Small intestine (tissue), 7 donors: ENCODE measurements at regions not wholly inside any gene's neighbourhood (a gene's known extent, or its start where the extent isn't known, plus 50 kb on each side); places are given as distances from the start of the nearest gene placed in this dataset.

Experiments used
- DNase-seq, 2 donors: peaks; one replicate each; pipeline versions ENCODE4 v3.0.0 to v3.0.0-alpha.2; 2013
- FAIRE-seq: peaks from 2 replicates; lab custom pipeline; 2012; peaks lifted over from hg19 to GRCh38; lab: Jason Lieb, UNC
- H3K27ac ChIP-seq, 3 donors: one replicate each; pipeline ENCODE4 v1.5.1; 2013; ENCODE audit warnings: low read length in 2 of 3, mild to moderate bottlenecking in 2 of 3, control low read depth in 1 of 3, inconsistent platforms in 1 of 3, low read depth in 1 of 3, moderate library complexity in 1 of 3
- H3K27me3 ChIP-seq, 3 donors: one replicate each; pipeline ENCODE4 v1.6.1; 2013; ENCODE audit warnings: low read length in 3 of 3, inconsistent platforms in 1 of 3; ENCODE audit not compliant: control insufficient read depth in 3 of 3, insufficient read depth in 3 of 3
- H3K36me3 ChIP-seq, 3 donors: one replicate each; pipeline ENCODE4 v1.6.1; 2013; ENCODE audit warnings: low read length in 3 of 3, inconsistent platforms in 1 of 3, low read depth in 1 of 3, mild to moderate bottlenecking in 1 of 3, moderate library complexity in 1 of 3; ENCODE audit not compliant: control insufficient read depth in 3 of 3, insufficient read depth in 2 of 3
- H3K4me1 ChIP-seq, 3 donors: one replicate each; pipeline ENCODE4 v1.6.1; 2013; ENCODE audit warnings: low read length in 2 of 3, inconsistent platforms in 1 of 3, low read depth in 1 of 3, mild to moderate bottlenecking in 1 of 3, moderate library complexity in 1 of 3; ENCODE audit not compliant: control insufficient read depth in 3 of 3, insufficient read depth in 2 of 3
- H3K4me3 ChIP-seq, 3 donors: one replicate each; pipeline ENCODE4 v1.5.1; 2013; ENCODE audit warnings: low read length in 3 of 3, control low read depth in 1 of 3, inconsistent platforms in 1 of 3, low read depth in 1 of 3, mild to moderate bottlenecking in 1 of 3, moderate library complexity in 1 of 3
- H3K9me3 ChIP-seq, 2 donors: one replicate each; pipeline ENCODE4 v1.6.1; 2013; ENCODE audit warnings: low read depth in 1 of 2, low read length in 1 of 2; ENCODE audit not compliant: control insufficient read depth in 2 of 2, insufficient read depth in 1 of 2
- WGBS, 3 donors: extraction: QIAGEN DNeasy Blood & Tissue Kit; methylation state at CpG; one replicate each; pipeline ENCODE4 v1.1.7; 2013; 5-methylcytosine and 5-hydroxymethylcytosine counted together
- donor health status: healthy with polysubstance abuse.
- donor health status: control.
- donor health status: control.
- donor health status: Bipolar disorder and iron deficiency.
- donor health status: healthy.

DNA sequence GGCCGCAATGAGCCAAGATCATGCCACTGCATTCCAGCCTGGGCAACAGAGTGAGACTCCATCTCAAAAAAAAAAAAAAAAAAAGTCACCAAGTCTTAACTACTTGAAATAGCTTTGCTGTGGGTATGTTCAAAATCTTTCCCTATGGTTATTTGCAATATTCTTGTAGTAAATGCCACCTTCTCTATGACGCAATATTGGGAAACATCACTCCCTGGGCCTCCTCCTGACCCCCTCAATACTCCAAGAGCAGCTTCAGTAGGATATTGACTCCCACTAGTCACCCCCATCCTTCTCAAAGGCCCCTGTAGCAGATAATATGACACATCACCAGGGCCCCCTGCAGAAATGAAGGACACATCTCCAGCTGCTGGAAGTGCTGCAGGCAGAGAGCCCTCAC is 137.8 kb downstream of the AIPL1 start:
- no peaks in the 10 kb centered on the region for H3K9me3 ChIP-seq
- no peaks in the 10 kb centered on the region for H3K4me1 ChIP-seq
- no peaks in the 10 kb centered on the region for H3K36me3 ChIP-seq
- 83 to 93% (median 92%) methylated on average over 2 of the region's 2 CpGs for WGBS, 3 donors
- no peak for DNase-seq
- H3K27me3 ChIP-seq, result no peaks in the 10 kb centered on the region
- no peak overlapping the region for H3K4me3 ChIP-seq
- no peak overlapping the region for H3K27ac ChIP-seq
- no peak for FAIRE-seq

DNA sequence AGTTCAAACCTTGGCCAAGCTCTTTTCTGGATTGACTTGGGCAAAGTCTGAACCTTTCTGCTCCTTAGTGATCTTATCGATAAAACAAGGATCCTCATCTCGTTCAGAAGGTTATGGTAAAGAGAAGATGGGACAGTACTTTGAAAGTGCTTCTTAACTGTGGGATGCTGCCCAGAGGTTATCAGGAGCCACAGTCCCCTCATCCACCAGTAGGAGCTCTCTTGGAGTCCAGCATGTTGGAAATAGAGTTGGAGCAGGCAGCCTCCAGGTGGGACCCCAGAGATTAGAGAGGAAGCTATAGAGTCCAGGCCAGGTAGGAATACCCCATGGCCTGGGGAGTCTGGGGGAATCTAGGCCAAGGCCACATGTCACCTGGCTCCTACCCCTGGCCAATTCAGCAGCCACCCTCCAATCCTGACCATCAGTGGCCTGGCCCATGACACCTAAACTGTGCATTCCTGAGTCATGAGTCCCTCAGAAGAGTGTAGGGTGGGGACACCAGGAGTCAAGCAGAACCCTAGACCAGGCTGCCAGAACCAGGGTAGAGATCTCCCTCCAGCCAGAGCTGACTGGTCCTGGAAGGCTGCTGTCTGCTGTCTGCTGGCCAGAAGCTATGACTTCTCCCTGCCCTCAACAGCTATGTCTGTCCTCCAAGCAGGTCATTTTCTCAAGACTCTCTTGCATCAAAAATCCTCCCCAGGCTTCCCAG is 144.3 kb downstream of the AIPL1 start:
- Histone ChIP-seq H3K27ac (no peak overlapping the region), H3K36me3 (no peaks in the 10 kb centered on the region)
- no peak for FAIRE-seq

DNA sequence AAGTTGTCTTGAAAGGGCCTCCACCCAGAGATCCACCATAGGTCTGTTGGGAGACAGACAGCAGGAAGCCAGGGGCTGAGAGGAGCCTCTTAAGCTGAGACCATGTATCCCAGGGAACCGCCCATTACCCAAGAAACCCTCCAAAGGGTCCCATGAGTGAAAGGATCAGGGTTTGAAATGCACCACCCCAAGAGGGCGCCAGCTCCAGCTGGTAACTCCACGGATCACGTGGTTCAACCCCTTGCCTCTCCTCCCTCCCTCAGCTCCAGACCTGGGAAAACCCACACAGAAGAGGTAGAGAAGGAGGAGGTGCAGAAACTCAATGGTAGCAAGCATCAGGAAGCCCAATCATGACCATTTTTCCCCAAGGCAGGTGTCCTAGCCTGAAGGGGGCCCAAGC is 148.7 kb downstream of the AIPL1 start:
- Histone ChIP-seq H3K9me3 (peaks cover 0 to 1% of the 10 kb centered on the region in 2 donors), H3K36me3 (no peaks in the 10 kb centered on the region), H3K27me3 (no peaks in the 10 kb centered on the region), H3K4me3 (no peak overlapping the region), H3K4me1 (no peaks in the 10 kb centered on the region), H3K27ac (no peak overlapping the region)
- WGBS, 3 donors, result 29 to 46% (median 40%) methylated on average over 4 of the region's 4 CpGs
- no peak for FAIRE-seq
- DNase-seq, result no peak

More for the DNA sequence above, 144.3 kb downstream of the AIPL1 start:
- 85 to 91% (median 87%) methylated on average over 2 of the region's 2 CpGs for WGBS, 3 donors
- DNase-seq, result no peak
- Histone ChIP-seq H3K9me3 (no peaks in the 10 kb centered on the region), H3K27me3 (no peaks in the 10 kb centered on the region), H3K4me1 (no peaks in the 10 kb centered on the region), H3K4me3 (no peak overlapping the region)

DNA sequence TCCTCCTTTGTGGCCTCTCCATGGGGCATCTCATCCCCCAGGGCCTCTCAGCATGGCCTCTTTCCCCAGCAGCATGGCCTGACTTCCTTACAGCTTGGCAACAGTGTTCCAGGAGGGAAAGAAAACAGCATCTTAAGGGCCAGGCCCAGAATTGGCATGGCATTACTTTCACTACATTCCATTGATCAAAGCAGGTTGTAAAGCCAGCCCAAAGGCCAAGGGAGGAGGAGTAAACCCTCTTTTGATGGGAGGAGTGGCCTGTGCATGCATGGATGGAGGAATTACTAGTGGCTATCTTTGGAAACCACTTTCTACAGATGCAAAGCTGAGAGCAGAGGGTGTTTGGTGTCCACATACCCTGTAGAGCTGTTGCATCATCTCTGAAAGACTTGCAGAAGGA is 149.4 kb downstream of the AIPL1 start:
- no peaks in the 10 kb centered on the region for H3K27me3 ChIP-seq
- no peaks in the 10 kb centered on the region for H3K4me1 ChIP-seq
- H3K27ac ChIP-seq, result no peak overlapping the region
- FAIRE-seq (no peak), DNase-seq (no peak)
- H3K36me3 ChIP-seq, result no peaks in the 10 kb centered on the region
- no peak overlapping the region for H3K4me3 ChIP-seq
- peaks cover 0 to 3% of the 10 kb centered on the region in 2 donors for H3K9me3 ChIP-seq

DNA sequence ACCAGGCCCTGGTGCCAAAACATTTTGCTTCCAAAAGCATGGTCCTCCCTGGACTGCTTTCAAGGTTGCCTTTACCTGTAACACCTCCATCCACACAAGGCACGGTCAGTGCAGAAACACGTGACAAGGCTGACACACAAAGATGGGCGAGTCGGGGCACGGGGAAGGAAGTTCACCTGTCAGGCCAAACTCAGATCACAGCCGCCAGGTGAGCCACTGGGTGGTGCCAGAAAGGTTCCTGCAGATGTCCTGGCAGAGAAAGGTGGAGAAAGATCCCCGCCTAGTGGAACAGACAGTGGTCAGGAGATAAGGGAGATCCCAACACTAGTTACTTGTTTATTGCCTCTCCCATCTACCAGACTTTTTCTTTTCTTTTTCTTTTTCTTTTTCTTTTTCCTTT is 155.3 kb downstream of the AIPL1 start:
- Histone ChIP-seq H3K27me3 (no peaks in the 10 kb centered on the region), H3K36me3 (no peaks in the 10 kb centered on the region), H3K4me1 (no peaks in the 10 kb centered on the region), H3K27ac (no peak overlapping the region), H3K4me3 (no peak overlapping the region), H3K9me3 (peaks cover 0 to 3% of the 10 kb centered on the region in 2 donors)
- DNase-seq (peak; percentile 15 to 49), FAIRE-seq (no peak)
- 8 to 27% (median 17%) methylated on average over 7 of the region's 7 CpGs for WGBS, 3 donors

DNA sequence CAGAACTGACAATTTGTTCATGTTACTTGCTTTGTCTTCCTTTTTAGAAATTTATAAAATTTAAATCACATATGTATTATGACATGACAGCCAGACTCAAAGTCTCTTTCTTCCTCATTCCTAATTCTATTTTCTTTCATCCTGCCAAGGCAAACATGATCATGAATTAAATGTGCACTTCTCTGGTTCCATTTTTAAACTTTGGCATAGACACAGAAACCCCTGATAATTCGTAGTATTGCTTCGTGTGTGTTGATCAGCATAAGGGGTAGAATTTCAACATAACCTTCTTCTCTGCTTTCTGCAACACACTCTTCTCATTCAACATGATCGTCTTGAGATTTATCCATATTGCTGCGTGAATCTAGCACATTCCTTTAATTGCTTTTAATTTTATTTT is 156.5 kb downstream of the AIPL1 start:
- H3K4me3 ChIP-seq, result no peak overlapping the region
- H3K36me3 ChIP-seq, result no peaks in the 10 kb centered on the region
- 77 to 84% (median 78%) methylated on average over 4 of the region's 4 CpGs for WGBS, 3 donors
- peaks cover 0 to 3% of the 10 kb centered on the region in 2 donors for H3K9me3 ChIP-seq
- H3K27me3 ChIP-seq, result no peaks in the 10 kb centered on the region
- no peak for FAIRE-seq
- no peak overlapping the region for H3K27ac ChIP-seq
- no peak for DNase-seq
- H3K4me1 ChIP-seq, result no peaks in the 10 kb centered on the region

DNA sequence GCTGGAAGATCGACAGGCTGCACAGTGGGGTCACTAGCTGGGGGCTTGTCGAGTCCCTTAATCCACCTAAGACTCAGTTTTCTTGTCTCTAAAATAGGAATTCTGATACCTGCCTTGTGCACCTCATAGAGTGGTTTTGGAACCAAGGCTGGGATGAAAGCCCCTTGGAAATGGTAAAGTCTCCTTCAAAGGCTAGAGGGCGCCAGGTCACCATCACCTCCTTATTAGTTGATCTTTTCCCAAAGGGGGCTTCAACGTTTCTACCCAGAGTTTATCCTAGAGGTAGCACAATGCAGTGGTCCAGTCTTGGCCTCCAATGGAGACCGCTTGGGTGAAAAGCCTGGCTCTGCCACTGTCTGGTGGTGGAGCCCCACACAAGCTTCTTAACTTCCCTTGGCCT is 158.2 kb downstream of the AIPL1 start:
- no peak for FAIRE-seq
- H3K36me3 ChIP-seq, result no peaks in the 10 kb centered on the region
- peaks cover 0 to 3% of the 10 kb centered on the region in 2 donors for H3K9me3 ChIP-seq
- no peak overlapping the region for H3K4me3 ChIP-seq
- DNase-seq, result no peak
- WGBS, 3 donors, result 43 to 47% (median 46%) methylated on average over 5 of the region's 5 CpGs
- H3K27ac ChIP-seq, result no peak overlapping the region
- H3K27me3 ChIP-seq, result no peaks in the 10 kb centered on the region
- H3K4me1 ChIP-seq, result peaks cover 0 to 4% (median 0%) of the 10 kb centered on the region in 3 donors

DNA sequence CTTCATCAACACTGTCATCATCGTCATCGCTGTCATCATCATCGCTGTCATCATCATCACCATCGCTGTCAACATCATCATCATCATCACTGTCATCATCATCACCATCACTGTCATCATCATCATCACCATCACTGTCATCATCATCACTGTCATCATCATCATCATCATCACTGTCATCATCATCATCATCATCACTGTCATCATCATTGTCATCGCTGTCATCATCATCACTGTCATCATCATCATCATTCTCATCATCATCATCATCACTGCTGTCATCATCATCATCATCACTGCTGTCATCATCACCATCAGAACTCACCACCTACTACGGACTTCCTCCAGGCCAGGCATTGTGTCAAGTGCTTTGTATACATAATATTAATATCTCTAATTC is 160.6 kb downstream of the AIPL1 start:
- Histone ChIP-seq H3K27ac (no peak overlapping the region), H3K27me3 (no peaks in the 10 kb centered on the region), H3K9me3 (no peaks in the 10 kb centered on the region), H3K4me3 (no peak overlapping the region), H3K36me3 (no peaks in the 10 kb centered on the region), H3K4me1 (peaks cover 0 to 4% (median 0%) of the 10 kb centered on the region in 3 donors)
- DNase-seq (no peak), FAIRE-seq (no peak)
- 78 to 93% (median 91%) methylated on average over 6 of the region's 6 CpGs for WGBS, 3 donors

DNA sequence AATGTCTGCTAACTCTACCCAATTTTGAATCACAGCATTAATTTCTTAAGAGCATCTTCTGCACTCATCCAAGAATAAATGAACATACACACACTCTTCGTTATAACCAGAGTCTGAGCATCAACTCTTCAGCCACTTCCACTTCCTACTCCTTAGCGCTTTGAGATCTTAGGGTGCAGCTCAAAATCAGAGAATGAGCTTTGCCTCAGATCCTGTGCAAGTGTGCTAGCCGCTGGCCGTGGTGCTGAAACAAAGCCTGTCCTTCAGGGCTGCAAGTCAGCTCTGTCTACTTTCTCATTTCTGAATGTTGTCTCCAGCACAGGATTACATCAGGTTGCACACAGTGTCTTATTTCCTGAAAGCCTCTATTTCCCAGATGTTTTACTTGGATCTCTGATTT is 165.4 kb downstream of the AIPL1 start:
- no peaks in the 10 kb centered on the region for H3K27me3 ChIP-seq
- FAIRE-seq, result no peak
- WGBS, 3 donors, result 7 to 12% (median 8%) methylated on average over 4 of the region's 4 CpGs
- DNase-seq, result peak; percentile 4 to 52
- peaks cover 0 to 4% (median 0%) of the 10 kb centered on the region in 3 donors for H3K4me1 ChIP-seq
- no peaks in the 10 kb centered on the region for H3K9me3 ChIP-seq
- no peaks in the 10 kb centered on the region for H3K36me3 ChIP-seq
- H3K27ac ChIP-seq, result no peak overlapping the region
- H3K4me3 ChIP-seq, result no peak overlapping the region
